Neural crest cell (in vitro differentiated cells): ENCODE measurements at regions not wholly inside any gene's neighbourhood (a gene's known extent, or its start where the extent isn't known, plus 50 kb on each side); places are given as distances from the start of the nearest gene placed in this dataset.

ENCODE experiments used
- DNase-seq: peaks from one replicate; pipeline ENCODE4 v3.0.0; 2021; ENCODE audit warnings: low read depth, mixed read lengths, low spot score
- H3K27ac Mint-ChIP-seq: one replicate; pipeline ENCODE4 v1.8.0; 2021; ENCODE audit warnings: mild to moderate bottlenecking, mixed read lengths; ENCODE audit not compliant: unreplicated experiment
- H3K27me3 Mint-ChIP-seq: 2 replicates; pipeline ENCODE4 v1.8.0; 2021; ENCODE audit warnings: low read depth, mild to moderate bottlenecking, mixed read lengths
- H3K36me3 Mint-ChIP-seq: 2 replicates; pipeline ENCODE4 v1.8.0; 2021; ENCODE audit warnings: low read depth, mild to moderate bottlenecking, mixed read lengths
- H3K4me1 Mint-ChIP-seq: 2 replicates; pipeline ENCODE4 v1.8.0; 2021; ENCODE audit warnings: mixed read lengths
- H3K4me3 Mint-ChIP-seq: one replicate; pipeline ENCODE4 v1.8.0; 2021; ENCODE audit warnings: mild to moderate bottlenecking, mixed read lengths
- H3K9me3 Mint-ChIP-seq: 2 replicates; pipeline ENCODE4 v1.8.0; 2021; ENCODE audit warnings: mixed read lengths
- TF ChIP-seq, protein P1 (sequence below): fragments of 200-600 bp; sonication (generic); conservative IDR thresholded peaks from 2 replicates; pipeline ENCODE4 v1.5.0; 2021; ENCODE audit warnings: antibody characterized with exemption, mild to moderate bottlenecking

DNA sequence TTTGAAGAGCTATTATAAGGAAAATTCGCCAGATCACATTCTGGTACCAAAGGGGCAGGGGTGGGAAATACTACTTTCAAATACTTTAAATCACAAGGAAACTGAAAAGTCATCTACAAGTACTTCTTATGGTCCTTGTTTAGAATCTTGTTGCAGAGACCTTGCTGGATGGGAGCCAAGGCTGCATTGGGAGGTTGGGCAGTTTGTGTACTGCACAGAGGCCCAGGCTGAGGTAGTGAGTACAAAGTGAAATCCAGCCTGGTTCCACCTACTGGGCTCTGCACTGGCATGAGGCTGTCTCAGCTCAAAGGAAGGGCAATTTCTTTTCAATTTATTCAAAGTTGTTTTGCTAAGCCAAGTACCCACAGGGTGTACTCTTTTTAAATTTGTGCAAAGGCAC lies 140.3 kb upstream of the DLX2 start:
- TF ChIP-seq, protein P1, sequence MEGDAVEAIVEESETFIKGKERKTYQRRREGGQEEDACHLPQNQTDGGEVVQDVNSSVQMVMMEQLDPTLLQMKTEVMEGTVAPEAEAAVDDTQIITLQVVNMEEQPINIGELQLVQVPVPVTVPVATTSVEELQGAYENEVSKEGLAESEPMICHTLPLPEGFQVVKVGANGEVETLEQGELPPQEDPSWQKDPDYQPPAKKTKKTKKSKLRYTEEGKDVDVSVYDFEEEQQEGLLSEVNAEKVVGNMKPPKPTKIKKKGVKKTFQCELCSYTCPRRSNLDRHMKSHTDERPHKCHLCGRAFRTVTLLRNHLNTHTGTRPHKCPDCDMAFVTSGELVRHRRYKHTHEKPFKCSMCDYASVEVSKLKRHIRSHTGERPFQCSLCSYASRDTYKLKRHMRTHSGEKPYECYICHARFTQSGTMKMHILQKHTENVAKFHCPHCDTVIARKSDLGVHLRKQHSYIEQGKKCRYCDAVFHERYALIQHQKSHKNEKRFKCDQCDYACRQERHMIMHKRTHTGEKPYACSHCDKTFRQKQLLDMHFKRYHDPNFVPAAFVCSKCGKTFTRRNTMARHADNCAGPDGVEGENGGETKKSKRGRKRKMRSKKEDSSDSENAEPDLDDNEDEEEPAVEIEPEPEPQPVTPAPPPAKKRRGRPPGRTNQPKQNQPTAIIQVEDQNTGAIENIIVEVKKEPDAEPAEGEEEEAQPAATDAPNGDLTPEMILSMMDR = no peak
- H3K9me3 Mint-ChIP-seq = peaks cover 3% of the 10 kb centered on the region
- H3K4me3 Mint-ChIP-seq = no peak overlapping the region
- peaks cover 61% of the 10 kb centered on the region for H3K4me1 Mint-ChIP-seq
- no peak overlapping the region for H3K27ac Mint-ChIP-seq
- H3K27me3 Mint-ChIP-seq = peaks cover 1% of the 10 kb centered on the region
- H3K36me3 Mint-ChIP-seq = no peaks in the 10 kb centered on the region
- DNase-seq = no peak

GRCh38 chr2:172244419-172245130 lies 141.9 kb upstream of the DLX2 start:
- TF ChIP-seq, protein P1 = no peak
- H3K27me3 Mint-ChIP-seq = no peaks in the 10 kb centered on the region
- no peak overlapping the region for H3K4me3 Mint-ChIP-seq
- DNase-seq = no peak
- H3K27ac Mint-ChIP-seq = no peak overlapping the region
- H3K36me3 Mint-ChIP-seq = no peaks in the 10 kb centered on the region
- peaks cover 61% of the 10 kb centered on the region for H3K4me1 Mint-ChIP-seq
- H3K9me3 Mint-ChIP-seq = peaks cover 3% of the 10 kb centered on the region

- Mint-ChIP-seq H3K4me1 (peaks cover 60% of the 10 kb centered on the region), H3K9me3 (peaks cover 3% of the 10 kb centered on the region), H3K27ac (peak overlapping the region; percentile 78), H3K4me3 (no peak overlapping the region), H3K36me3 (no peaks in the 10 kb centered on the region), H3K27me3 (no peaks in the 10 kb centered on the region)
- TF ChIP-seq, protein P1 = no peak
- no peak for DNase-seq
Measured at GRCh38 chr2:172246649-172247048, 143.9 kb upstream of the DLX2 start.

- H3K27me3 Mint-ChIP-seq = no peaks in the 10 kb centered on the region
- TF ChIP-seq, protein P1 = no peak
- no peak for DNase-seq
- peaks cover 3% of the 10 kb centered on the region for H3K9me3 Mint-ChIP-seq
- peaks cover 58% of the 10 kb centered on the region for H3K4me1 Mint-ChIP-seq
- H3K4me3 Mint-ChIP-seq = no peak overlapping the region
- H3K27ac Mint-ChIP-seq = no peak overlapping the region
- no peaks in the 10 kb centered on the region for H3K36me3 Mint-ChIP-seq
Measured at GRCh38 chr2:172247203-172247602, 144.5 kb upstream of the DLX2 start.

DNA sequence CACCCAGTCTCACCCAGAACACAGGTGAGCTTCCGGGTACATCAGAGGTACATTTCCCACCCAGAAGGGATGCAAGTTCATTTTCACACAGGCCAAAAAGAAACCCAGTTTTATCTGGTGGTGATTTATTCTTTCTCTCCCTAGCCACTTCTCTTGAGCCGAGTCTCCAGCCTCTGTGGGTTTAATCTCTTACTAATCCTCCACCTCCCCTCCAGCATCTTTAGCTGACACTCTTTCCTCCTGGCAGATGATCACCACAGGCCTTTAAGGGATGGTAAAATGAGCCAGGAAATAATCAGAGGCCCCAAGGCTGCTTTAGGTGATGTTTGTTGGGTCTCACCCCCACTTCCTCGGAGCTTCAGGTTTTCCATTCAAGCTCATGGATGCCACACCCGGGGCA lies 145.7 kb upstream of the DLX2 start:
- no peaks in the 10 kb centered on the region for H3K36me3 Mint-ChIP-seq
- peaks cover 58% of the 10 kb centered on the region for H3K4me1 Mint-ChIP-seq
- TF ChIP-seq, protein P1 = no peak
- H3K9me3 Mint-ChIP-seq = peaks cover 3% of the 10 kb centered on the region
- no peaks in the 10 kb centered on the region for H3K27me3 Mint-ChIP-seq
- no peak overlapping the region for H3K27ac Mint-ChIP-seq
- H3K4me3 Mint-ChIP-seq = no peak overlapping the region
- DNase-seq = no peak
